ENCODE measurements at regions not wholly inside any gene's neighbourhood (a gene's known extent, or its start where the extent isn't known, plus 50 kb on each side); places are given as distances from the start of the nearest gene placed in this dataset.

DNA sequence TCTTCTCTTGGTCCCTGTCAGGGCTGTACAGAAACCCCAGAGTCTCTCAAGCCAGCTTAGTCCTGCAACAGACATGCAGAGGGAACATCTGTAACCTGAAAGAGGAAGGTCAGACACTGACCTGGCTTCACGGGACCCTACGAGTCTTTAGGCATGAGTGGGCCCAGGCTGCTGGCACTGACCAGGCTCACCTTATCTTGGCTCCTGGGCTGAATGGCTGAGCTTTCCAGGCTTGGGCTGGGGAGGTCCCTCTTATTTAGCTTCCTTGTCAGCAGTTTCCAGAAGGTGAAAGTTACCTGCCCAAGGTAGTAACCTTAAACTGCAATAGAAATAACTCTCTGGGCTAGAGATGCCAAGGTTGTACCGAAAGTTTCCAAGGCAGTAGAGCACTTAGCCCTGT, 58.4 kb upstream of the FUT8 start:
- TF ChIP-seq SIN3A (IDR thresholded peaks at IDR 0.05; ENCODE audit: borderline replicate concordance, insufficient read depth, low read depth, low read length) (no peak), POLR2AphosphoS5 (IDR thresholded peaks at IDR 0.05; ENCODE audit: low read depth, low read length) (no peak), TCF7L2 (IDR thresholded peaks at IDR 0.05; ENCODE audit: low read depth, low read length) (no peak)
- TF ChIP-seq, protein P1, sequence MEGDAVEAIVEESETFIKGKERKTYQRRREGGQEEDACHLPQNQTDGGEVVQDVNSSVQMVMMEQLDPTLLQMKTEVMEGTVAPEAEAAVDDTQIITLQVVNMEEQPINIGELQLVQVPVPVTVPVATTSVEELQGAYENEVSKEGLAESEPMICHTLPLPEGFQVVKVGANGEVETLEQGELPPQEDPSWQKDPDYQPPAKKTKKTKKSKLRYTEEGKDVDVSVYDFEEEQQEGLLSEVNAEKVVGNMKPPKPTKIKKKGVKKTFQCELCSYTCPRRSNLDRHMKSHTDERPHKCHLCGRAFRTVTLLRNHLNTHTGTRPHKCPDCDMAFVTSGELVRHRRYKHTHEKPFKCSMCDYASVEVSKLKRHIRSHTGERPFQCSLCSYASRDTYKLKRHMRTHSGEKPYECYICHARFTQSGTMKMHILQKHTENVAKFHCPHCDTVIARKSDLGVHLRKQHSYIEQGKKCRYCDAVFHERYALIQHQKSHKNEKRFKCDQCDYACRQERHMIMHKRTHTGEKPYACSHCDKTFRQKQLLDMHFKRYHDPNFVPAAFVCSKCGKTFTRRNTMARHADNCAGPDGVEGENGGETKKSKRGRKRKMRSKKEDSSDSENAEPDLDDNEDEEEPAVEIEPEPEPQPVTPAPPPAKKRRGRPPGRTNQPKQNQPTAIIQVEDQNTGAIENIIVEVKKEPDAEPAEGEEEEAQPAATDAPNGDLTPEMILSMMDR (IDR thresholded peaks at IDR 0.05) = no peak
- TF ChIP-seq, protein P2, sequence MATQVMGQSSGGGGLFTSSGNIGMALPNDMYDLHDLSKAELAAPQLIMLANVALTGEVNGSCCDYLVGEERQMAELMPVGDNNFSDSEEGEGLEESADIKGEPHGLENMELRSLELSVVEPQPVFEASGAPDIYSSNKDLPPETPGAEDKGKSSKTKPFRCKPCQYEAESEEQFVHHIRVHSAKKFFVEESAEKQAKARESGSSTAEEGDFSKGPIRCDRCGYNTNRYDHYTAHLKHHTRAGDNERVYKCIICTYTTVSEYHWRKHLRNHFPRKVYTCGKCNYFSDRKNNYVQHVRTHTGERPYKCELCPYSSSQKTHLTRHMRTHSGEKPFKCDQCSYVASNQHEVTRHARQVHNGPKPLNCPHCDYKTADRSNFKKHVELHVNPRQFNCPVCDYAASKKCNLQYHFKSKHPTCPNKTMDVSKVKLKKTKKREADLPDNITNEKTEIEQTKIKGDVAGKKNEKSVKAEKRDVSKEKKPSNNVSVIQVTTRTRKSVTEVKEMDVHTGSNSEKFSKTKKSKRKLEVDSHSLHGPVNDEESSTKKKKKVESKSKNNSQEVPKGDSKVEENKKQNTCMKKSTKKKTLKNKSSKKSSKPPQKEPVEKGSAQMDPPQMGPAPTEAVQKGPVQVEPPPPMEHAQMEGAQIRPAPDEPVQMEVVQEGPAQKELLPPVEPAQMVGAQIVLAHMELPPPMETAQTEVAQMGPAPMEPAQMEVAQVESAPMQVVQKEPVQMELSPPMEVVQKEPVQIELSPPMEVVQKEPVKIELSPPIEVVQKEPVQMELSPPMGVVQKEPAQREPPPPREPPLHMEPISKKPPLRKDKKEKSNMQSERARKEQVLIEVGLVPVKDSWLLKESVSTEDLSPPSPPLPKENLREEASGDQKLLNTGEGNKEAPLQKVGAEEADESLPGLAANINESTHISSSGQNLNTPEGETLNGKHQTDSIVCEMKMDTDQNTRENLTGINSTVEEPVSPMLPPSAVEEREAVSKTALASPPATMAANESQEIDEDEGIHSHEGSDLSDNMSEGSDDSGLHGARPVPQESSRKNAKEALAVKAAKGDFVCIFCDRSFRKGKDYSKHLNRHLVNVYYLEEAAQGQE (IDR thresholded peaks at IDR 0.05; ENCODE audit: insufficient read depth in 1 of 2, low read depth in 2 of 2, low read length in 1 of 2) = no peak

Data from Panc1 (cell line).